ENCODE measurements at regions not wholly inside any gene's neighbourhood (a gene's known extent, or its start where the extent isn't known, plus 50 kb on each side); places are given as distances from the start of the nearest gene placed in this dataset.

GRCh38 chr3:188066141-188066540, 87.8 kb upstream of the LPP start:
- TF ChIP-seq CTCF (IDR thresholded peaks at IDR 0.05) (no peak), EZH2 (IDR thresholded peaks at IDR 0.05; ENCODE audit: borderline replicate concordance, insufficient read depth, low read depth, low read length, poor library complexity, severe bottlenecking) (no peak)

All from B cell (primary cell).